ENCODE measurements at regions not wholly inside any gene's neighbourhood (a gene's known extent, or its start where the extent isn't known, plus 50 kb on each side); places are given as distances from the start of the nearest gene placed in this dataset.

- no peaks in the 10 kb centered on the region for H3K4me1 Mint-ChIP-seq
- H3K4me3 Mint-ChIP-seq = no peak overlapping the region
- DNase-seq (no peak), ATAC-seq (no peak)
- H3K27ac Mint-ChIP-seq = no peak overlapping the region
- H3K9me3 Mint-ChIP-seq (ENCODE audit: low read depth) = peaks cover 1% of the 10 kb centered on the region
- no peaks in the 10 kb centered on the region for H3K36me3 Mint-ChIP-seq
- CTCF ChIA-PET = no interaction called here
- no peaks in the 10 kb centered on the region for H3K27me3 Mint-ChIP-seq
Observed at GRCh38 chr11:90849312-90849711, 626.5 kb upstream of the CHORDC1 start.

GRCh38 chr11:90847268-90847886, 624.5 kb upstream of the CHORDC1 start:
- Mint-ChIP-seq H3K9me3 (ENCODE audit: low read depth) (peaks cover 4% of the 10 kb centered on the region), H3K27ac (no peak overlapping the region), H3K27me3 (no peaks in the 10 kb centered on the region), H3K4me1 (no peaks in the 10 kb centered on the region), H3K36me3 (no peaks in the 10 kb centered on the region), H3K4me3 (no peak overlapping the region)
- CTCF ChIA-PET = no interaction called here
- DNase-seq (no peak), ATAC-seq (no peak)

DNA sequence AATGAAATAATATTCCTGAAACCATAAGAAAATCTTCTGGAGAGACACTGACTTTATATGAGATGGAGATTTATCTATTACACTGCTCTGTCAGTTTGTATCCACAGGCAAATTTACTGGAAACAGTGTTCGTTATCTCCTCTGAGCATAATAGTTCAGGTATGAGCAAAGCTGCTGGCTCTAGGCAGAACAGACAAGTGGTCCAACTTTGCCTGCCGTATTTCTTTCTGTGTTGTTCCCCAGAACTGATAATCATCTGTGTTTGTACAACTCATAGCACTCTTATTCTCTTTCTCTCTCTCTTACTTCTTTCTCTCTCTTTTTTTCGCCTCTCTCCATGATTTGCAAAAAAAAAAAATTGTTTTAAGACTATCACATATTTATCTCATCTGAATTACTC, 623.8 kb upstream of the CHORDC1 start:
- CTCF ChIA-PET = no interaction called here
- Mint-ChIP-seq H3K27me3 (no peaks in the 10 kb centered on the region), H3K4me1 (no peaks in the 10 kb centered on the region), H3K9me3 (ENCODE audit: low read depth) (peaks cover 4% of the 10 kb centered on the region), H3K27ac (no peak overlapping the region), H3K4me3 (no peak overlapping the region), H3K36me3 (no peaks in the 10 kb centered on the region)
- DNase-seq = no peak
- no peak for ATAC-seq

DNA sequence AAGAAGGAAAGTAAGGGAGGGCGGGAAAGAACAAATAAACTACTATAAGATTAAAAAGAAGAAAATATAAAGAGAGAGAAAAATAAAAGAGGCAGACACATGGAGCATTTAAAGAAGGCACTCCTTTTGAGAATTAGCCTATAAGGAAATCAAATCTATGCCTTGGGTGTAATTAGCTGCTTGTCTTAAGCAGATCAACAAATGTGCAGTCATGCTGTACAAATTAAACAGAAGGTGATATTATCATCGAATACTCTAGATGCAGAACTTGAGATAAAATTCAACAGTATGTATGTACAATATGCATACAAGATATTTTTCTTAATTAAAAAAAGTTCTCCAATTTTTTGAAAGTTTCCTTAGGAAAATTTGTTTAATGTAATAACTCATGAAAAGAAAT, 623.0 kb upstream of the CHORDC1 start:
- Mint-ChIP-seq H3K9me3 (ENCODE audit: low read depth) (peaks cover 2% of the 10 kb centered on the region), H3K36me3 (no peaks in the 10 kb centered on the region), H3K27ac (no peak overlapping the region), H3K4me1 (no peaks in the 10 kb centered on the region), H3K4me3 (no peak overlapping the region), H3K27me3 (no peaks in the 10 kb centered on the region)
- DNase-seq (no peak), ATAC-seq (no peak)
- CTCF ChIA-PET = no interaction called here

- Mint-ChIP-seq H3K27ac (no peak overlapping the region), H3K27me3 (no peaks in the 10 kb centered on the region), H3K4me3 (no peak overlapping the region), H3K9me3 (ENCODE audit: low read depth) (peaks cover 2% of the 10 kb centered on the region), H3K36me3 (no peaks in the 10 kb centered on the region), H3K4me1 (no peaks in the 10 kb centered on the region)
- no peak for ATAC-seq
- CTCF ChIA-PET = no interaction called here
- no peak for DNase-seq
Observed at GRCh38 chr11:90845126-90845525, 622.3 kb upstream of the CHORDC1 start.

DNA sequence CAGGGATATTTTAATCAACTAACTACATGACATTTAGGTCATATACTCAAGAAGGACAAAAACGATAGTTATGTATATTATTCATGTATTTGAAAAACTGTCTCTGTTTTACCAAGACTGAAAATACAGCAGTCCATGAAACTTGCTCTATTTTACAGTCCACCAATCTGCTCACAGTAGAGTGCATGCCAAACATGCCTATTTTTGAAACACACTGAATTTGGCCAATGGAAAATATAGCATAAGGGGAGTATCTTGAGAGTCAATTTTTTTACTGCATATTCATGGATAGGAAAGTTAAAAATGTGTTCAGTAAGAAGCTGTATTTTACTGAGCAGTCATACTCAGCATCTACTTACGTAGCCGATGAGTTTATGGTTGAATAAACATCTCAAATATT, 621.2 kb upstream of the CHORDC1 start:
- CTCF ChIA-PET = no interaction called here
- ATAC-seq (no peak), DNase-seq (no peak)
- no peaks in the 10 kb centered on the region for H3K4me1 Mint-ChIP-seq
- no peaks in the 10 kb centered on the region for H3K36me3 Mint-ChIP-seq
- H3K4me3 Mint-ChIP-seq = no peak overlapping the region
- H3K9me3 Mint-ChIP-seq (ENCODE audit: low read depth) = peaks cover 2% of the 10 kb centered on the region
- H3K27ac Mint-ChIP-seq = no peak overlapping the region
- H3K27me3 Mint-ChIP-seq = no peaks in the 10 kb centered on the region

DNA sequence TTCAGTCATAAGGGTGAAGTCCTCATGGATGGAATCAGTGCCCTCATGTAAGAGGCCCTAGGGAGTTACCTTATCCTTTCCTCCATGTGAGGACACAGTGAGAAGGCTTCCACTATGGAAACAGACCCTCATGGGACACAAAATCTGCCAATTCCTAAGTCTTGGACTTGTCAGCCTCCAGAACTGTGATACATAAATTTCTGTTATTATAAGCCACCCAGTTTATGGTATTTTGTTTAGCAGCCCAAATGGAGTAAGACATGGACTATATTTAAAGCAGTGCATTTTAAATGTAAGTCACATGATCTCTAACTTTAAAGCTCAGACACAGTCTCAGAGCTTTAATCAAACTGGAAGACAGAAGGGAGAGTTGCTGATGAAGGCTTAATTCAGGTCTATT, 619.8 kb upstream of the CHORDC1 start:
- Mint-ChIP-seq H3K4me1 (no peaks in the 10 kb centered on the region), H3K36me3 (no peaks in the 10 kb centered on the region), H3K4me3 (no peak overlapping the region), H3K27me3 (no peaks in the 10 kb centered on the region), H3K27ac (no peak overlapping the region), H3K9me3 (ENCODE audit: low read depth) (peaks cover 2% of the 10 kb centered on the region)
- CTCF ChIA-PET = no interaction called here
- DNase-seq (no peak), ATAC-seq (no peak)

GRCh38 chr11:90840071-90840470, 617.2 kb upstream of the CHORDC1 start:
- no peak overlapping the region for H3K4me3 Mint-ChIP-seq
- no peaks in the 10 kb centered on the region for H3K36me3 Mint-ChIP-seq
- peaks cover 5% of the 10 kb centered on the region for H3K9me3 Mint-ChIP-seq (ENCODE audit: low read depth)
- ATAC-seq = no peak
- no peaks in the 10 kb centered on the region for H3K27me3 Mint-ChIP-seq
- no peak for DNase-seq
- no peak overlapping the region for H3K27ac Mint-ChIP-seq
- H3K4me1 Mint-ChIP-seq = no peaks in the 10 kb centered on the region
- CTCF ChIA-PET = no interaction called here

- H3K27me3 Mint-ChIP-seq = no peaks in the 10 kb centered on the region
- H3K9me3 Mint-ChIP-seq (ENCODE audit: low read depth) = peaks cover 3% of the 10 kb centered on the region
- H3K4me1 Mint-ChIP-seq = no peaks in the 10 kb centered on the region
- H3K4me3 Mint-ChIP-seq = no peak overlapping the region
- DNase-seq (no peak), ATAC-seq (no peak)
- H3K36me3 Mint-ChIP-seq = no peaks in the 10 kb centered on the region
- no peak overlapping the region for H3K27ac Mint-ChIP-seq
- CTCF ChIA-PET = no interaction called here
Observed at GRCh38 chr11:90836031-90836430, 613.2 kb upstream of the CHORDC1 start.

DNA sequence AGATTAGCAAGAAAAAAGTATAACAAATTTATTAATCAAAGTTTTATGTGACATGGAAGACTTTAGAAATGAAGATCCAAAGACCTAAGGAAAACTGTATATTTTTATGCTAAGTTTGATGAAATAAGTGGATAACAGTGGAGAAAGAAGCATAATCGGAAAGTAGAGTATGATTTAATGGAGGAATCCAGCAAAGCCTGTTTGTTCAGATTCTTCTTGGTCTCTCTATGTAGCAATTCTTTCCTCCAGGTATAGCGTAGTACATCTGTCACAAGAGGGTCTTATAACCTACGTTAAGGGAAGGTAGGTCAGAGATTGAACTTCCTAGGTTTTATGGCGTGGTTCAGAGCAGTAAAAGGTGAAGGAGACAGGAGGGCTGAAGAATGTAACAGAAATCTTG, 600.6 kb upstream of the CHORDC1 start:
- Mint-ChIP-seq H3K4me3 (no peak overlapping the region), H3K4me1 (no peaks in the 10 kb centered on the region), H3K9me3 (ENCODE audit: low read depth) (peaks cover 10% of the 10 kb centered on the region), H3K27ac (no peak overlapping the region), H3K27me3 (no peaks in the 10 kb centered on the region), H3K36me3 (no peaks in the 10 kb centered on the region)
- no peak for DNase-seq
- CTCF ChIA-PET = no interaction called here
- ATAC-seq = no peak

- H3K36me3 Mint-ChIP-seq = no peaks in the 10 kb centered on the region
- no peak for DNase-seq
- H3K4me3 Mint-ChIP-seq = no peak overlapping the region
- peaks cover 10% of the 10 kb centered on the region for H3K9me3 Mint-ChIP-seq (ENCODE audit: low read depth)
- ATAC-seq = no peak
- CTCF ChIA-PET = no interaction called here
- H3K27ac Mint-ChIP-seq = no peak overlapping the region
- H3K27me3 Mint-ChIP-seq = no peaks in the 10 kb centered on the region
- H3K4me1 Mint-ChIP-seq = no peaks in the 10 kb centered on the region
Observed at GRCh38 chr11:90822996-90823395, 600.1 kb upstream of the CHORDC1 start.

GRCh38 chr11:90818196-90818745, 595.4 kb upstream of the CHORDC1 start:
- ATAC-seq (no peak), DNase-seq (no peak)
- Mint-ChIP-seq H3K4me3 (no peak overlapping the region), H3K9me3 (ENCODE audit: low read depth) (peaks cover 6% of the 10 kb centered on the region), H3K27ac (no peak overlapping the region), H3K4me1 (no peaks in the 10 kb centered on the region), H3K36me3 (no peaks in the 10 kb centered on the region), H3K27me3 (no peaks in the 10 kb centered on the region)
- CTCF ChIA-PET = no interaction called here

GRCh38 chr11:90809581-90809980, 586.7 kb upstream of the CHORDC1 start:
- no peak for ATAC-seq
- CTCF ChIA-PET = no interaction called here
- no peaks in the 10 kb centered on the region for H3K27me3 Mint-ChIP-seq
- H3K9me3 Mint-ChIP-seq (ENCODE audit: low read depth) = no peaks in the 10 kb centered on the region
- no peak overlapping the region for H3K27ac Mint-ChIP-seq
- DNase-seq = no peak
- H3K36me3 Mint-ChIP-seq = no peaks in the 10 kb centered on the region
- H3K4me1 Mint-ChIP-seq = no peaks in the 10 kb centered on the region
- no peak overlapping the region for H3K4me3 Mint-ChIP-seq

- DNase-seq = no peak
- Mint-ChIP-seq H3K27ac (no peak overlapping the region), H3K4me3 (no peak overlapping the region), H3K27me3 (no peaks in the 10 kb centered on the region), H3K9me3 (ENCODE audit: low read depth) (peaks cover 2% of the 10 kb centered on the region), H3K4me1 (no peaks in the 10 kb centered on the region), H3K36me3 (no peaks in the 10 kb centered on the region)
- no peak for ATAC-seq
- CTCF ChIA-PET = interaction anchor here (0.6 kb wide), 1 partner anchor 19 kb away, joined by 4 read pairs; no protein-coding TSS in a partner anchor
Observed at GRCh38 chr11:90805172-90805571, 582.3 kb upstream of the CHORDC1 start.

DNA sequence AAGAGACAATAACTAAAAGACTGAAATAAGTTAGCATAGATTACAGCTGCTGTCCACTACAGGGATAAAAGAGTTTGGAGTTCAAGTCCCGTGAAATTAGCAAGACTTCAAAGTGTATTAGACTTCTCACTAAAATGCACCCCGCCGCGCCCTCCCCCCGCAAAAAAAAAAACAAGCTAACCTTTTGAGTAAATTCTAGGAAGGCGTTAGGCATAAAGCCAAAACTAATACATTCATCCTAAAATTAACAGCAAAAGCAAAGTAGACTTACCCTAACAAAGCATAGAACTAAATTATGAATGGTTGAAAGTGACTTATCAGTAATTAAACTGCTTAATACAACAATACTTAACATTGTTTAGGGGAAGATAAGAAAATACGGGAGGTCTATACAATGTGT, 581.0 kb upstream of the CHORDC1 start:
- CTCF ChIA-PET = no interaction called here
- Mint-ChIP-seq H3K4me3 (no peak overlapping the region), H3K27ac (no peak overlapping the region), H3K4me1 (no peaks in the 10 kb centered on the region), H3K9me3 (ENCODE audit: low read depth) (peaks cover 2% of the 10 kb centered on the region), H3K27me3 (no peaks in the 10 kb centered on the region), H3K36me3 (no peaks in the 10 kb centered on the region)
- DNase-seq (no peak), ATAC-seq (no peak)
